CD4-positive, CD25-positive, alpha-beta regulatory T cell (primary cell): ENCODE measurements at regions not wholly inside any gene's neighbourhood (a gene's known extent, or its start where the extent isn't known, plus 50 kb on each side); places are given as distances from the start of the nearest gene placed in this dataset.
"Not testable (repeated sequence)": the region's sequence is repeated elsewhere in the genome, so short reads cannot be mapped to it uniquely, and the experiment has no call there.

Experiments
- ATAC-seq, 2 donors: fragments of 150-1000 bp; cut with Tn5 transposase; one replicate each; pipeline ENCODE4 v1.10.0; 2021; ENCODE audit warnings: low read depth in 2 of 2, moderate number of reproducible peaks in 2 of 2, moderate library complexity in 1 of 2
- DNase-seq, 3 donors: peaks; one replicate each; pipeline versions ENCODE4 v3.0.0 to v3.0.0-alpha.2; 2012 to 2022; ENCODE audit warnings: mixed read lengths in 1 of 3
- H3K27ac ChIP-seq: one replicate; pipeline ENCODE4 v1.7.0; 2013; ENCODE audit warnings: mild to moderate bottlenecking, low read length; ENCODE audit not compliant: insufficient read depth, poor library complexity, severe bottlenecking
- H3K27me3 ChIP-seq: one replicate; pipeline ENCODE4 v1.7.0; 2013; ENCODE audit warnings: low read length; ENCODE audit not compliant: control insufficient read depth, insufficient read depth
- H3K36me3 ChIP-seq: one replicate; pipeline ENCODE4 v1.7.0; 2013; ENCODE audit warnings: mild to moderate bottlenecking, low read length, moderate library complexity; ENCODE audit not compliant: control insufficient read depth, insufficient read depth
- H3K4me1 ChIP-seq: 2 replicates; pipeline ENCODE4 v1.7.0; 2013; ENCODE audit warnings: mild to moderate bottlenecking, low read length; ENCODE audit not compliant: insufficient read depth, control insufficient read depth, poor library complexity, severe bottlenecking
- H3K4me3 ChIP-seq: one replicate; pipeline ENCODE4 v1.7.0; 2013; ENCODE audit warnings: low read depth, mild to moderate bottlenecking, low read length, moderate library complexity
- H3K9me3 ChIP-seq, 2 experiments: 1 replicate in 1 of 2; 2 replicates in 1 of 2; pipeline ENCODE4 v1.7.0; 2013; ENCODE audit warnings: low read length in 2 of 2, mild to moderate bottlenecking in 1 of 2, moderate library complexity in 1 of 2; ENCODE audit not compliant: control insufficient read depth in 2 of 2
- H3K27ac Mint-ChIP-seq, 3 donors: one replicate each; pipeline ENCODE4 v1.8.0; 2020 to 2022; ENCODE audit warnings: mild to moderate bottlenecking in 3 of 3, mixed read lengths in 3 of 3, moderate library complexity in 2 of 3
- H3K27me3 Mint-ChIP-seq: one replicate; pipeline ENCODE4 v1.8.0; 2022; ENCODE audit warnings: mild to moderate bottlenecking, mixed read lengths
- H3K36me3 Mint-ChIP-seq: one replicate; pipeline ENCODE4 v1.8.0; 2020; ENCODE audit warnings: mixed read lengths
- H3K4me1 Mint-ChIP-seq, 4 donors: one replicate each; pipeline ENCODE4 v1.8.0; 2020 to 2022; ENCODE audit warnings: mixed read lengths in 4 of 4, mild to moderate bottlenecking in 1 of 4
- H3K4me3 Mint-ChIP-seq, 4 donors: one replicate each; pipeline ENCODE4 v1.8.0; 2020 to 2022; ENCODE audit warnings: mild to moderate bottlenecking in 4 of 4, mixed read lengths in 4 of 4, moderate library complexity in 3 of 4
- H3K9me3 Mint-ChIP-seq, 7 donors: one replicate each; pipeline ENCODE4 v1.8.0; 2020 to 2022; ENCODE audit warnings: mixed read lengths in 7 of 7, mild to moderate bottlenecking in 3 of 7, moderate library complexity in 2 of 7

- Mint-ChIP-seq H3K27ac (no peak overlapping the region), H3K27me3 (no peaks in the 10 kb centered on the region), H3K4me3 (no peak overlapping the region), H3K4me1 (no peaks in the 10 kb centered on the region), H3K36me3 (no peaks in the 10 kb centered on the region), H3K9me3 (peaks cover 0 to 2% (median 0%) of the 10 kb centered on the region in 7 donors)
- Histone ChIP-seq H3K27me3 (no peaks in the 10 kb centered on the region), H3K36me3 (no peaks in the 10 kb centered on the region), H3K9me3 (no peaks in the 10 kb centered on the region), H3K4me3 (no peak overlapping the region), H3K4me1 (no peaks in the 10 kb centered on the region), H3K27ac (no peak overlapping the region)
- no peak for ATAC-seq
- DNase-seq, result no peak
These were observed 110.2 kb upstream of the WDR1 start for GRCh38 chr4:10226756-10227155.

GRCh38 chr4:10225096-10225495, 108.5 kb upstream of the WDR1 start:
- no peaks in the 10 kb centered on the region for H3K9me3 ChIP-seq
- Mint-ChIP-seq H3K27ac (no peak overlapping the region), H3K36me3 (no peaks in the 10 kb centered on the region), H3K4me3 (no peak overlapping the region), H3K4me1 (no peaks in the 10 kb centered on the region), H3K9me3 (no peaks in the 10 kb centered on the region), H3K27me3 (no peaks in the 10 kb centered on the region)
- no peaks in the 10 kb centered on the region for H3K27me3 ChIP-seq
- ATAC-seq, result no peak
- H3K4me3 ChIP-seq, result no peak overlapping the region
- H3K27ac ChIP-seq, result no peak overlapping the region
- no peak for DNase-seq
- H3K36me3 ChIP-seq, result no peaks in the 10 kb centered on the region
- no peaks in the 10 kb centered on the region for H3K4me1 ChIP-seq

DNA sequence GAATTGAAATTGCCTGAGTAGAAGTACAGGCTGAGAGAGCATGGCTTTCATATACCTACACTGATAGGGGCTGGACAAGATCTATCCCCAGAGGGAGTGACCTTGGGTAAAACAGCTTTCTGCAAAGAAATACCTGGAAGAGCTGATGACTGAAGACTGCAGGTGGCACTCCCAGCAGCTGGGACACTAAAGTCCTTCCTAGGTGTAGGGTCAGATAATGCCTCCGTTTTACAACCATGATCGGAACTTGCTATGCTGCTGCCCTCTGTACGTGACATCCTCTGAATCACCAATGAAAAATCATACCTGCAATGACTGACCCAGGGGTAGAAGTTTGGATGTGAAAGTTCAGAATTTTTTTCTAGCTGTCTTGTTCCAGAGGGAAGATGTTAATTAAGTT, 107.2 kb upstream of the WDR1 start:
- no peaks in the 10 kb centered on the region for H3K27me3 Mint-ChIP-seq
- Histone ChIP-seq H3K36me3 (no peaks in the 10 kb centered on the region), H3K4me3 (no peak overlapping the region), H3K9me3 (no peaks in the 10 kb centered on the region), H3K27me3 (no peaks in the 10 kb centered on the region), H3K27ac (no peak overlapping the region), H3K4me1 (no peaks in the 10 kb centered on the region)
- no peak overlapping the region for H3K27ac Mint-ChIP-seq
- peaks cover 0 to under 1% (median 0%) of the 10 kb centered on the region in 7 donors for H3K9me3 Mint-ChIP-seq
- ATAC-seq, result no peak
- no peak overlapping the region for H3K4me3 Mint-ChIP-seq
- H3K4me1 Mint-ChIP-seq, result no peaks in the 10 kb centered on the region
- DNase-seq, result no peak
- no peaks in the 10 kb centered on the region for H3K36me3 Mint-ChIP-seq

DNA sequence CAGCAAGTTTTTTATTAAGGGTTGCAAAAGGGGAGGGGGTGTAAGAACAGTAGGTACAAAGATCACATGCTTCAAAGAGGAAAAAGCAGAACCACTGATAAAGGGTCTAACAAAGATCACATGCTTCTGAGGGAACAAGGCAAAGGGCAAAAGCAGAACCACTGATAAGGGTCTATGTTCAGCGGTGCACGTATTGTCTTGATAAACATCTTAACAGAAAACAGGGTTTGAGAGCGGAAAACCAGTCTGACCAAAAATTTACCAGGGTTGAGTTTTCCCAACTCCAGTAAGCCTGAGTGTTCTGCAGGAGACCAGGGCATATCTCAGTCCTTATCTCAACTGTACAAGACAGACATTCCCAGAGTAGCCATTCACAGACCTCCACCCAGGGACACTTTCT, 96.9 kb upstream of the WDR1 start:
- not testable (repeated sequence) for H3K4me1 Mint-ChIP-seq, H3K9me3 Mint-ChIP-seq

GRCh38 chr4:10212901-10213300, 96.3 kb upstream of the WDR1 start:
- no peaks in the 10 kb centered on the region for H3K9me3 ChIP-seq
- peaks cover 4% of the 10 kb centered on the region for H3K27me3 Mint-ChIP-seq
- no peak overlapping the region for H3K27ac ChIP-seq
- H3K27me3 ChIP-seq, result no peaks in the 10 kb centered on the region
- no peaks in the 10 kb centered on the region for H3K36me3 Mint-ChIP-seq
- H3K4me1 Mint-ChIP-seq, result no peaks in the 10 kb centered on the region
- DNase-seq, result no peak
- H3K4me1 ChIP-seq, result no peaks in the 10 kb centered on the region
- no peaks in the 10 kb centered on the region for H3K36me3 ChIP-seq
- H3K4me3 ChIP-seq, result no peak overlapping the region
- H3K4me3 Mint-ChIP-seq, result no peak overlapping the region
- no peaks in the 10 kb centered on the region for H3K9me3 Mint-ChIP-seq
- no peak overlapping the region for H3K27ac Mint-ChIP-seq
- ATAC-seq, result no peak

More for the DNA sequence above, 96.9 kb upstream of the WDR1 start:
- H3K27ac ChIP-seq, H3K36me3 Mint-ChIP-seq, H3K4me3 Mint-ChIP-seq, ATAC-seq, H3K4me3 ChIP-seq, H3K27me3 Mint-ChIP-seq, DNase-seq, H3K27me3 ChIP-seq, H3K36me3 ChIP-seq, H3K4me1 ChIP-seq, H3K27ac Mint-ChIP-seq, H3K9me3 ChIP-seq: not testable (repeated sequence)

GRCh38 chr4:10212400-10212799, 95.8 kb upstream of the WDR1 start:
- Mint-ChIP-seq H3K4me3 (no peak overlapping the region), H3K27me3 (peaks cover 4% of the 10 kb centered on the region), H3K27ac (no peak overlapping the region), H3K36me3 (no peaks in the 10 kb centered on the region), H3K4me1 (no peaks in the 10 kb centered on the region), H3K9me3 (no peaks in the 10 kb centered on the region)
- ATAC-seq (no peak), DNase-seq (no peak)
- Histone ChIP-seq H3K27ac (no peak overlapping the region), H3K4me3 (no peak overlapping the region), H3K27me3 (no peaks in the 10 kb centered on the region), H3K36me3 (no peaks in the 10 kb centered on the region), H3K9me3 (no peaks in the 10 kb centered on the region), H3K4me1 (no peaks in the 10 kb centered on the region)

DNA sequence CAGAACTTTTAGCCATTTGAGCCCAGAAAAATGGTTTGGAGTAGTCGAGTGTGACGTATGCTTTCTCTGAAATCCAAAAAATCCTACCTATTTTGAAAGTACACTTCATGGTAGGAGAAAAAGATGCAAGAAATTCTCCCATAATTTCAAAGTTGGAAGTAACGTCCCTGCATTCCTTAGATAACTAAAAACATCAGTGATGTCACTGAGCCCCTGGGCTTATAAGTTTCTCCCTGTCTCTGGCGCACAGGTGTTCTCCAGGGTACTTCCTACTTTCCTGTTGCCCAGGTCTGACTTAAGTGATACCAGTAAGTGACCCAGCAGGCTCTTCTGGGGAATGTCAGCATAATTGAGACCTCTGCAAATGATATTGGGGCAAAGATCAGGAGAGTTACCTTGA, 90.5 kb upstream of the WDR1 start:
- Histone ChIP-seq H3K27ac (no peak overlapping the region), H3K27me3 (peaks cover 3% of the 10 kb centered on the region), H3K36me3 (no peaks in the 10 kb centered on the region), H3K9me3 (no peaks in the 10 kb centered on the region), H3K4me3 (no peak overlapping the region), H3K4me1 (no peaks in the 10 kb centered on the region)
- H3K9me3 Mint-ChIP-seq, result no peaks in the 10 kb centered on the region
- no peak overlapping the region for H3K27ac Mint-ChIP-seq
- no peak for ATAC-seq
- no peak for DNase-seq
- no peaks in the 10 kb centered on the region for H3K4me1 Mint-ChIP-seq
- H3K27me3 Mint-ChIP-seq, result peaks cover 4% of the 10 kb centered on the region
- no peak overlapping the region for H3K4me3 Mint-ChIP-seq
- H3K36me3 Mint-ChIP-seq, result no peaks in the 10 kb centered on the region

- Mint-ChIP-seq H3K4me1 (no peaks in the 10 kb centered on the region), H3K36me3 (no peaks in the 10 kb centered on the region), H3K4me3 (no peak overlapping the region), H3K9me3 (no peaks in the 10 kb centered on the region), H3K27ac (no peak overlapping the region), H3K27me3 (peaks cover 4% of the 10 kb centered on the region)
- no peak for DNase-seq
- H3K4me1 ChIP-seq, result no peaks in the 10 kb centered on the region
- ATAC-seq, result no peak
- peaks cover 4% of the 10 kb centered on the region for H3K27me3 ChIP-seq
- H3K27ac ChIP-seq, result no peak overlapping the region
- H3K36me3 ChIP-seq, result no peaks in the 10 kb centered on the region
- H3K4me3 ChIP-seq, result no peak overlapping the region
- H3K9me3 ChIP-seq, result no peaks in the 10 kb centered on the region
These were observed 88.6 kb upstream of the WDR1 start for GRCh38 chr4:10205223-10205622.
